Hindlimb muscle (tissue), 1 donor: ENCODE measurements at regions not wholly inside any gene's neighbourhood (a gene's known extent, or its start where the extent isn't known, plus 50 kb on each side); places are given as distances from the start of the nearest gene placed in this dataset.

Experiments
- DNase-seq: peaks from one replicate; pipeline ENCODE4 v3.0.0-alpha.2; 2013

DNA sequence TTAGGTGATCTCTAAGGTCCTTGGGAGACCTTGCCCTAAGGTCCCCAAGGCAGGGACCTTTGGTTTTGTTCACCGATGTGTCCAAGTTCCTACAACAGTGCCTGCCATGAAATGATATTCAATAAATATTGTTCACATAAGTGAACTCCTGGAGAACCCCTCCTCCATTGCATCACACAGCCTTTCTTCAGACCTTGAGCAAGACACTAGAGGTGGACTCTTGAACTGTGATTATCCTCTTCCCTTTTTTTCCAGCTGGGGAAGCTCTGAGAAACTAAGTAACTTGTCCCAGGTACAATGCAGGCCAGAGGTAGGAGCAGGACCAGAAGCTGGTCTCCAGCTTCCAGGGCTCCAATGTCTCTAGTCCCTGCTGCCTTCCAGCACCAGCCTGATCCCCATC, 76.6 kb upstream of the LMO1 start:
- no peak for DNase-seq

DNA sequence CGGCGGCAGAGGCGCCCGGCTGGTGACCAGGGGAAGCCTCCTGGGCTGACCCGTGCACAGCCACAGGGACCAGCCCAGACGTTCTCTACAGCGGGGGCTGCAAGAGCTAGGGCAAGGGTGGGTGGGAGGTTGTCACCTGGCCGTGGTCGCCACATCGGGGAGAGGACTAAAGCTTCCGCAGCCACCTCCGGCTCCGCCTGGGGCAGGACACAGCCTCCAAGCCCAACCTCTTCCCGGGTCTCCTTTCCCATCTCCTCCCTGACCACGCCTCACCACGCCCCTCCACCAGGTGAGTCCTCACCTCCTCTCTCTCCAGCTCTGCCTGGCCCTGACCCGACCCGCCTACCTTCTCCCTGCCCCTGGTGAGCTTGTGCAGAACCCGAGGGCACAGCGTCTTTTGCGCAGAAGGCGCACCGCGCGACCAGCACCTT, 75.9 kb upstream of the LMO1 start:
- DNase-seq = no peak

DNA sequence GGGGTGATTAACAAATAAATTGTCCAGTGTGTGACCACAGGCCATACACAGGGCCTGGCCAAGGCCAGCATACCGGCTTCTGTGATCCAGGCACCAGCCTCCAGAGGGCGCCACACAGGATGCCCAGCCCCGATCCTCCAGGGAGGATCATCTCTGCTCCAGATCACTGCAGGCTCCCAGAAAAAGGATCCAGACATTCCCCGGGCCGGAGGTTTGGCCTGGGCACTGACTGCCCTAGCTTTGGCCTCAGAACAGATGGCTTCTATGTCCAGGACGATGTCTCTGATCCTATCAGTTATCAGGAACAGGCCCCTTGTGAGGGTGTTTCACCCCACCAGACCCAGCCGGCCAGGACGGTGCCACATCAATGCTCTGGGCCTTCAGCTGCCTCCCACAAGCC, 74.5 kb upstream of the LMO1 start:
- no peak for DNase-seq

DNA sequence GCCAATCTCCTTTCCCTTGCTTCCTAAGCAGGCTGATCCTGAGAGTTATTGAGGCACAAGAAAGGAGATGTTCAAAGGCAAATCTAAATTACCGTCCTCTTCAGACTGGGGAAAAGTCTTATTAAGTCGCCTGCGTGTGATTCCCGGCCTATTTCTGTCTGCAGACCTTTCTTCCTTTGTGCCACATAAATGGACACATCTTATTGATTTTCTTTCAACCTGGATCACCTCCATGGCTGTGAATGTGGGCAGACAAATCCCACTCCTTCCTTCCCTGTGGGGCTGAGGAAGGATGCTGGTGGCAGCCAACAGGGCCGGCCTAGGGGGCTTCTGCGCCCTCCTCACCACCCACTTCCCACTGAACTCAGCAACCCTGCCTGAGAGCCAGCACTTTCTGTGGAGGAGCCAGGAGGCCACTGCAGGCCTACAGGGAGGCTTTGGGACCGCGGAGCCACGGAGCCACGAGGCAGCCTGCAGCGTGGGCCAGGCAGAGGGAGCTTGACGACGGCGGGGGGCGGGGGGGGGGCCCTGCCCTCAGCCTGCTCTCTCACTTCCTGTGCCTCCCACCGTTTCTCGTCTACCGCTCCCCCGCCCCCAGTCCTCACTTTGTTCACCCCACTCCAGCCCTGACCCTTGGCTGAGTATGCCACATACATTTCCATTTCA, 73.6 kb upstream of the LMO1 start:
- no peak for DNase-seq

DNA sequence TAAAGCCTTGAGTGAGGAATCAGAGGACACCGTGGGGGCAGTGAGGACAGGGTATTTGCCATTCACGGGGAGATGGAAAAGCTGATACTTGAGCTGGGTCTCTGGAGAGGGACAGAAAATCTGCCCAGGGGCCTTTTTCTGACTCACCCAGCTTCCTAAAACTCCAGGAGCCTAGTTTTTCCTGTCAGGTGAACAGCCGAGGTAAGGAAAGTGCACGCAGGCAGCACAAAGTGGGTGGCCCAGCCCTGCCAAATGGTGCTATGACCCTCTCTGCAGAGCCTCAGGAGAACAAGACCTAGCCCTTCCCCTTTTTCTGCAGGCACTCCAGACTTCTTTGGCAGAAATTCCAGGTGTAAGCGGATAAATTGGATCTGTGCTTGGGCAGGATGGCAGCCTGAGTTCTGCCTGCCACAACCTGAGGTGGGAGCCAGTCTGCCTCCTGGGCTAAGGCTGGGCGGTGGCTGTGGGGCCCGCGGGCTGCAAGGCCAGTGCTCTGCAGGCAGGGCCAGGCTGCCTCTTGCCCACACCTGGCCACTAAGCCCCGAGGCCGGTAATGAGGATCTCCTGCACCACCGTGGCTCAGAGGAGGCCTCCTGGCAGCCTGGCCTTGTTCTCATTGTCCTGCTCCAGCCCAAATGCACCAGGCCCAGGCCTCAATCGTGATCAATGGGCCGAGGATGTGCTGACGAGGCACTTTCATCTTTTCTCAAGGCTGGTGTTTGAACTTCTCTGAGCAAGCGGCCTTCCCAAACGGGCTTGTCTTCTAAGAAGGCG, 72.9 kb upstream of the LMO1 start:
- no peak for DNase-seq

DNA sequence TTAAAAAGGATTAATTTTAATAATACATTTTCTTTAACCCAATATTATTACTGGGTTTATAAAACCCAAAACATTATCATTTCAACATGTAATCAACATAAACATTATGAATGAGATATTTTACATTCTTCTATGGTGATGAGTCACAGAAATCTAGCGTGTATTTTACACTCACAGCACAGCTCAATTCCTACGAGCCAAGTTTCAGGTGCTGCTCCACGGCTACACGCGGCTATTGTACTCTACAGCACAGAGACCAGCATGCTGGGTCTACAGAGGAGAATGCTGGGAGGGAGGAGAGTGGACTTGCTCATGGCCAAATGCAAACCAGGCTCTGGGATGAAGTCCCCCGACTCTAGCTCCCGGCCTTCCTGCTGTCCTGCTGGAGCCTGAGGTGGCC, 72.0 kb upstream of the LMO1 start:
- DNase-seq = no peak

DNA sequence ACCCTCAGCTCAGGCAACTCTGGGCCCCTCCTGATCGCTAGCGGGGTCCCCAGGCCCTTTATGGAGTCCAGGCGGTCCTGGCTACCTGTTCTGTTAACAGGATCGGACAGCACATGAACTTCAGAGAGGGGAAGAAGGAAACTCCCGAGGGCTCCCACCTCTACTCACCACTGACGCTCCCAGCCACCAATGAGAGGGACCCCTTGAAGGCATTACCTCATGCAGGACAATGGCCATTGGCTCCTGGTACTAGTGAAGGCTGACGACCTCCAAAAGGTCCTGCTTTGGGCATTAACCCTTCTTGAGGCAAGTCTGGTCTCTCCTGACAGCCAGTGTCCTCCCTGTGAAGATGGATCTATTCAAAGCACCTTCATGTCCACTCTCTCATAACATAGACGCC, 71.5 kb upstream of the LMO1 start:
- no peak for DNase-seq

DNA sequence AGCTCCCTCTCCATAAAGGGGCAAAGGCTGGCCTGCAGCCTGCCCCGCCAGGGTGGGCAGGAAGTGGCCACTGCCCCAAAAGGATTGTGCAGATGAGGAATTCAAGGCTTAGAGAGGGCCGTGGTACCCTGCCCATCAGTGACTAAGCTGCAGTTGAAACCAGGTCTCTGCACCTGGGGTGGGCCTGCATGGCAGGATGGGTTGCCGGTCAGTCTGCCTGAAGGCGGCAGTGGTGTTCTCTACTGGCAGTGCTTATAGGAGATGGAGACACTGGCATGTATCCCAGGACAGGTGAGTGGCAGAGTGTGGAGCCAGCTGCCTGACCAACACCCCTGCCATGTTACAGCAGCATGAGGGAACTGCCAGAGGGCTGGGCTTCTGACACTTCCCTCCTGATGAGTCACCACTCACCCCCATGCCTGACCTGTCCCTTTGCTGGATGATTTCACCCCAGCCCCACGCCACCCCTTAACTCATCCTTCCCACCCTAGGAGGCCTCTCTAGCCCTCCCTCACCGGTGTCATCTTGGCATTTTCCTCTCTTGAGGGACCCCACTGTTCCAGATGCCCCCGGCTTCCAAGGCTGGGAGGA, 70.2 kb upstream of the LMO1 start:
- DNase-seq = no peak

DNA sequence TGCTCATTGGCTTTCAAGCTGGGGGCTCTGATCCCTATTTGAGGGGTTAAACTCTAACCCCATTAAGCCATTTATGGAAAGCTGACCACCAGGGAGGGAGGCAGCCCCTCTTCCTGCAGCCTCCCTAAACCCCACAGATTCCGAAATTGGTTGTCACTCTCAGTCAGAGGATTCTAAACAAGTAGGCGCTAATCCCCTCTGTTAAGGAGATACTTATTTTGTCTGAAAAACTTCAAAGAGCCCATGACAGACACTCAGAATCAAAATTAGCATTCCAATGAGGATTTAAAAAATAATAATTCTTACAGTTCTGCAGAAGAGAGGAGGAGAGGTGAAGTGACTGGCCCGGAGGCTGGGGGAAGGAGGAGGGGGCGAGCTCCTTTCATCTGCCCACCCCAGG, 69.7 kb upstream of the LMO1 start:
- DNase-seq = no peak

DNA sequence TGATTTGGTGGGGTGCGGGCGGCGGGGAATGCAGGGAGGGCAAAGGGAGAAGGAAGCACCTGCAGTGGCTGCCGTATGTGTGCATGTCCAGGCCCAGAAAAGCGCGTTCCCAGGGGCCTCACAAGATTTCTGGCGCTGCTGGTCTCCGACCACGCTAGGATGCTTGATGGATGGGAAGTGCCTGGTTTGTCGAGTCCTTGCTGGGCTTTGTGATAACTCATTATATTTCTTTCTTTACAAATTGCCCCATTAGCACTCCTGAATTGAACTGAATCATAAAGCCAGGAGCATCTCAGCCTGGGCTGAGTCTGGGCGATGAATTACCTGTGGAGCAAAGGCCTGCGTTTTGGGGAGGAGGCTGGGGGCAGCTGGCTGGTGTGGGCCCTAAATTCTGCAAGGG, 69.2 kb upstream of the LMO1 start:
- DNase-seq = no peak

DNA sequence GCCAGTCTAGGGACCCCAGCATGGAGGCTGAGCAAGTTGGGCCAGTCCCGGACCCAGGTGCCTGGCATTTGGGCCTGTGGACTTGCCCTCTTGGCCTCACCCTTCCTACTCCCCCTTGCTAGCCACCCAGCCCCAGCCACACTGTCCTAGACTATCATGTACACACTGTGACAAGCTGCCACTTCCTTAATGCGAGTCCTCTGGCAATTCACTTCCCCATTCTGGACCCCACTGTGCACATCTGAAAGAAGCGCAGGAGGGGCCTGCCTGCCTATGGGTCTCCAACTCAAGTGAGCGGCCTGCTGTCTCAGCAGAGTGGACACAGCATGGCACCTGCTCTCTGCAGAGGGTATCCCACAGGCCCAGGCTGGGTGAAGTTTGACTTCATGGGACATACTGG, 68.5 kb upstream of the LMO1 start:
- DNase-seq = no peak

DNA sequence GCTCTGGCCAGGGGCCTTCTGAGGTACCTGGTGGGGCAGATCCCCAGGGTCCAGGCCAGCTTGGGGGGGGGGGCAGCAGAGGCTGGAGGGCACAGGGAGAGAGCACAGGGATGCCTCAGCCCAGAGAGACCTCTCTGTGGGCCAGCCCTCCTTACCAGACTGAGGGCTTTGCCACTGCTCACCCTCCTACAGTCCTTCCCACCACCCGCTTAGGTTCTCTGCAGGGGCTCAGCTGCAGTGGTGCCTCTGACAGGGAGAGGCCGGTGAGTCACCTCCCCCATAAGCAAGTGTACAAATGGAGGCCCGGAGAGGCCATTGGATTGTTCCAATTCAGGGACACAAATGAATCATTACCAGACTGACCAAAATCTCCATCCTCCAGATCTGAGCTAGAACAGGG, 68.1 kb upstream of the LMO1 start:
- no peak for DNase-seq

DNA sequence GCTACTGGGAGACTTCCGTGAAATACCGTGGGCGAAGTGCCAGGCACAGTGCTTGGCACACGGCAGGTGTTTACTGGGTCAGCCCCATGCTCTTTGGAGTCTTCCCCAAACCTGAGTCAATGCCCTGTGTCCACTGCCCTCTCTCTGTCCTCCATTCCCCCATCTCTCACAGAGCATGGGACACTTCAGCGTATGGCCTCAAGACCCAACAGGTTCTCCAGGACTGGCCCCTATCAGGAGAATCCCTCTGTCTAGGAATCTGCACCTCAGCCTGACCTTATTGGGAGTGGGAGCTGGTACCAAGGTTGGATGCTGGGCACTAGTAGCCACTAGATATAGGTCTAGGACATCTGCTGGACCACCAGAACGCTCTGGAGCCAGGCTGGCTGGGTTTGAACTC, 67.2 kb upstream of the LMO1 start:
- no peak for DNase-seq

DNA sequence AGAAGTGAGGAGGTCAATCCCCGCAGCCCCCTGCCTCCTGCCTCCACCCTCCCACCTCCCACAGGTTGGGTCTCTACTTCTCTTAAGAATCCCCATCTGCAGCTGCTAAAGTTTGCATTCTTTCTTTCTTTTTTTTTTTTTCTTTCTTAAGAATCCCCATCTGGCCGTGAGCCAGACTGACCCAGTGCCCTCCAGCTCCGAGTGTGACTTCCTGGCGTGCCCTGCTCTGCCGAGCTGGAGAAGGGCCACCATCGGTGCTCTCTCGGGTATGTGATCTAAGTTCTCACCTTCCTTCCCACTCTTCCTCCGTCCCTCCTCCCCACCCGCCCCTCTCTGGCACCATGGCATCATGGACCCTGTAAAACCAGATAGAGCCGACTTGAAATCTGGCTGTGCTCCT, 66.7 kb upstream of the LMO1 start:
- DNase-seq = no peak

DNA sequence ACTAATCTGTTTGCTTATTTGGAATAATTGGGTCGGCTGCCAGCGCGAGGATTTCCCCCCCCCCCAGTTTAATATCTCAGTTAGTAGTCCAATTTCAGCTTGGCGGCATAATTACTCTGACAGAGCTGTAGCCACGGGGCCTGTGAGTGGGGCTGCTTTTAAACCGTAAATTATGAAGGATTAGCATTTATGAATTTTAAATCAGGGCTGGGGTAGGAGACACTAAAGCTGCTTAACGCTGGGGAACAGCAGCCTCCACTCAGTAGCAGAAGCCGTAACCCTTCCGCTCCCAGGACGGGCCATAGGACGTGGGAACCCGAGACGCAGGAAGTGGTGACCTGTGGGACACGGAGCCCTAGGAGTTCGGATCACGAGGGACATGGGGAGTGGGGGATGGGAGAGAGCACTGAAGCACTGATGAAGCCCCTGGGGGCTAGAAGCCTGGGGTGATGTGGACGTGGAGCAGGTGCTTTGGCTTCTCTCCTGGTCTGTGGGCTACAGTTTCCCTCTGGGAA, 66.2 kb upstream of the LMO1 start:
- no peak for DNase-seq

DNA sequence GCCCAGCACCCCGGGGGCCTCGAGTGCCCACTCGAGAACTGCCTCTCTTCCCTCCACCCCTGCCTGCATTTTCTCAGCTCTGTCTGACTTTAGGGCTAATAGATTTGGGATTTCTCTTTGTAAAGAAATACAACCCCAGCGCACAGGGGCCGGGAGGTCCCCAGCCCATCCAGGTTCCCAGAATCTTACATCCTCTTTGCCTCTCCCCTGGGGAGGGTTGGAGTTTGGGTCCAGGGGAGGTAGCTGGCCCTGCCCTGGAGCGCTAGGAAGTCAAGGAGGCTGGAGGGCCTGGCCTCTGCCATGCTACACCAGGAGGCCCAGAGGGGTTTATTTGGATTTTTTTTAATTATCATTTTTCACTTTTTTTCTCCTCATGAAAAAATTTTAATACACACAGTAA, 65.7 kb upstream of the LMO1 start:
- DNase-seq = no peak

DNA sequence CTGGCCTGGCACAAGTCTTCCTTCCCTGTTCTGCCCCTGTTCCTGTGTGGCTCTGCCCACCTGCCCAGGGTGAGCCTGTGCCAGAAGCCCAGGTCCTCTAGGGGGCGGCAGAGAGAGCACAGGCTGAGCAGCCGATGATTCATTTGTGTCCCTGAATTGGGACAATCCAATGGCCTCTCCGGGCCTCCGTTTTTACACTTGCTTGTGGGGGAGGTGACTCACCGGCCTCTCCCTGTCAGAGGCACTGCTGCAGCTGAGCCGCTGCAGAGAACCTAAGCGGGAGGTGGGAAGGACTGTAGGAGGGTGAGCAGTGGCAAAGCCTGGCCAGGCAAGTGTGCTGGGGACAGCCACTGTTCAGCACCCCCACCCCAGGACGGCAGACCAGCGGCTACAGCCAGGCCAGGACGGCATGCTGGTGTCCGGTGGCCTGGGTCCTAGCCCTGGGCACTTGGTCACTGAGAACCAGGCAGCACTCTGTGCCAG, 65.2 kb upstream of the LMO1 start:
- peak; percentile 35 for DNase-seq

DNA sequence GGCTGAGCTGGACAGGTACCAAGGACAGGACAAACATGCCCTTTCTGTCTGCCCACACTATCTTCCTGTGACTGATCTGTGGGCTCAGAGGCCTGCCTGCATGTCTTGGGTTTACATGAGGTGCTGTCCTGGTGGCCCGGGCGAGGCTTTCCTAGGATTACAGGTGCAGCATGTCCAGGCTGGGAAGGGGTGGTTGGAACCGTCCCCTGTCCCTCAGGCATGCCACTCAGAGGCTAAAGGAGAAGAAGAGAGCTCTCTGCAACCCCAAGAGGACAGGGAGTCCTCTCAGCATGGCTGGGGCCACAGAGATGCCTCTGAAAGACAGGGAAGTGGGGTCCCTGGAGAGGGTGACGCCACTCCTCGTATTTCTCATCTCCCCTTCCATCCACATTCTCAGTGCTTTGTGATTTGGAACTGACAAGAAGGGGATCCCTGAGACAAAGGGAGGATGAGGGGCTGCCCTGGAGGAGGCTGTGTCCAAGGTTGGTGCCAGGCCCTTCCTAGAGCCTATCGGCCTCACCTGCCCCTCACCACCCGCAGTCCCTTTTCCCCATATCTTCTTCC, 64.6 kb upstream of the LMO1 start:
- DNase-seq = no peak

DNA sequence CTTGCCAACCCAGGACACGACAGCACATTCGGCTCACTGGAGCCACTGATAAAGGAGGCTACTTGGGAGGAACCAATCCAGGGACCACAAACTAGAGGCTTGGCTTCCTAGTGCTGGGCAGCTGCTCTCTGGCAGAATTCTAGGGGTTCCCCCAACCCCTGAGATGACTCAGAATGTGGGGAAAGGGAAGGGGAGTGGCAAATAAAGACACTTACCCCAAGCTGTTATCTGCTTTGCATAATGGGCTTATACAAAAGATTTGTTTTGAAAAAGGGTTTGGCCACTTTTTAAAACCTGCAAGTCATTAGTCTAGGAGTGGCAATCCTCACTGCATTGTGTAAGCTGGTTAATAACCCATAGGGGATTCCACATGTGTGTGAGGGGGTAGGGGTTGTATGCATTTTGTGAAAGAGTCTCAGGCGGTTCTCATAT, 64.1 kb upstream of the LMO1 start:
- no peak for DNase-seq

DNA sequence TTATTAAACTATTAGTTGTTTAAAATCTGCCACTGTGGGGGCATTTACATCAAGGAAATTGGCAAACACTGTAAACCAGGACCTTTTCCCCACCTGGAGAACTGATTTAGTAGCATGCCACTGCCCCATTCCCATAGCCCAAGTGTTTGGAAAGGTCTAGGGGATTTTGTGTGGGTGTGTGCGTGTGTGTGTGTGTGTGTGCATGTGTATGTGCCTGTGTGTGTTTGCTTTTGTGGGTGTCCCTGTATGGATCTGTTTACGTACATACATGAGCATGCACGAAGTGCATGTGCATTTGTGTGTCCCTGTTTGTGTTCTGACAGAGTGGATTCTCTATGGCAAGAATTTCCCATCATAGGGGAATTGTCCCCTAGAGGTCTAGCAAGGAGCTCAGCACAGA, 62.7 kb upstream of the LMO1 start:
- DNase-seq = no peak

DNA sequence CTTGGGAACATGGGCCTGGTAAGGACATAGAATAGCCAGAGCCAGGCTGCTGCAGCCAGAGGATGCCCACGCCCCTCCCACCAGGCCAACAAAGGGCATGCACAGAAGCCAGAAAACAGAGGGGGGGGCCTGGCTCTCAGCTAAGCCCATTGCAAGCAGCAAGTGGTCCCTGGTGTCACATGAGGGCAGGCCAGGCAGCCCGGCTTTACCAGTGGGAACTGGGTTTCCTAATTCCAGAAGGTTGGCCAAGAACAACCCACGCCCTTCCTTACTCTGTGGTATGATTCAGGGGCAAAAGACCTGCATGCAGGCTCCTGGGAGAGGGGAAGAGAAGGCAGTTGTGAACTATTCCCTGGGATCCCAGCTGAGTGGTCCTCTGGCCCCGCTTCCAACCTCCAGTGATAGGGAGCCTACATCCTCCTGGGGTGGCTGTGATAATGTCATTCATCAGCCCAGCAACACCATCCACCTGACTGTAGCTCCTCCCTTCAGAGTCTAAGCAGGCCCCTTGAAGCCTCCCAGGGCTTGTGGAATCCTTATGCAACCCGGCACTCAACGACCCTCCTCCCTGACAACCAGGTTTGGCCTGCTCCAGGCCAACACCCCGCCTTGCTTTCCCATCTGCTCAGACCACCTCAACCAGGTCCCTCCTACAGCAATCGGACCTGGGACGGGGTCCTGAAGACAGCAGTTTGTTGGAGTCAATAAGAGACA, 62.1 kb upstream of the LMO1 start:
- DNase-seq = no peak

DNA sequence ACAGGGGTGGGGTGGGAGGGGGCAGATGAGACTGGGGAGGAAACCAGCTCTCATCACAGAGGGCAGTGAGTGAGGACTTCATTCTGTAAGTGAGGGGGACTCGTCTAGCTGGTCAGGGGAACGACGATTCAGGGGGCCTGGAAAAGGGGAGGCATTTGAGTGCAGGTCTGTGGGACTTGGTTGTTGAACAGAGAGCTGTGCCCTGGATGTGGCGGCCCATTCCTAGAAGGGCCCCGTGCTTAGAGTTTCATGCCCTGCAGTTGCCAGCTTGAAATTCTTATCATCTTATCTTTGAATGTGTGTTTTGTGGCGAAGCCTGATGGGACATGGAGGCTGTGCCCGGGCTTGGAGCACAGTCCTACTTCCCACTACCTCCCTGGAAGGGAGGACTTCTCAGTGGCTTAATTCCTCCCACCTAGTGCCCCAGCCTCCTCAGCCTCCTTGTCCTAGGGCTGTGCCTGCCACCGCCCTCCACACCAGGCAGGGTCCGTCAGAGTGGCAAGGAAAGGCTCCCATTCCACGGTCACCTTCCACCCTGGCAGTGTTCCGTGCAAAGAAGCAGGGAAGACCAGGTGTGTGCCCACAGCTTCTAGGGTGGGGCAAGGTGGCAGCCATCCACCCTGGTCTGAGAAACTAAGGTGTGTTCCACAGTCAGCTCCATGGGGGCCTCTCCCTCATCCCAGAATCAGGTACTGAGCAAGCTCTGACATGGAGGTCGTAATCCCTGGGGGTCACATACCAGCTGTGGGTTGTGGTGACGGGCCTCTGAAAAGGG, 59.7 kb upstream of the LMO1 start:
- DNase-seq = no peak
